A673 (cell line): ENCODE measurements at regions not wholly inside any gene's neighbourhood (a gene's known extent, or its start where the extent isn't known, plus 50 kb on each side); places are given as distances from the start of the nearest gene placed in this dataset.

Experiments used
- BruUV-seq: library from RNA; stranded (reverse); fragments of 400-500 nt; replicated peaks from 2 replicates; lab custom pipeline; 2021; lab: Mats Ljungman, UMichigan
- CTCF ChIA-PET: fragments of 300-600 bp; sonication (Branson Sonifier 250); formaldehyde crosslinking; loops from one replicate; lab custom pipeline; 2022; ENCODE audit warnings: antibody characterized with exemption; lab: Charles Lee
- POLR2A ChIA-PET: fragments of 300-600 bp; sonication (Branson Sonifier 250); formaldehyde crosslinking; loops from one replicate; lab custom pipeline; 2022; ENCODE audit warnings: antibody characterized with exemption; ENCODE audit not compliant: low non-redundant PET; lab: Charles Lee
- DNase-seq: peaks from one replicate; pipeline ENCODE4 v3.0.0-alpha.2; 2015; ENCODE audit warnings: low spot score
- H3K27ac ChIP-seq: fragments of 200-600 bp; sonication (generic); 2 replicates; pipeline ENCODE4 v1.5.1; 2016; ENCODE audit warnings: mixed run types, low read depth, mild to moderate bottlenecking, mixed read lengths, antibody characterized with exemption, low read length; ENCODE audit not compliant: poor library complexity, severe bottlenecking
- H3K27me3 ChIP-seq: fragments of 200-600 bp; sonication (generic); replicated peaks from 2 replicates; pipeline ENCODE4 v1.6.1; 2017; ENCODE audit warnings: mixed run types, low read depth, mild to moderate bottlenecking, mixed read lengths, antibody characterized with exemption, low read length; ENCODE audit not compliant: insufficient read depth, poor library complexity
- H3K36me3 ChIP-seq: fragments of 200-600 bp; sonication (generic); 2 replicates; pipeline ENCODE4 v1.6.1; 2016; ENCODE audit warnings: mixed run types, mild to moderate bottlenecking, mixed read lengths, antibody characterized with exemption, low read length; ENCODE audit not compliant: insufficient read depth, poor library complexity, severe bottlenecking
- H3K4me1 ChIP-seq: fragments of 200-600 bp; sonication (generic); 2 replicates; pipeline ENCODE4 v1.6.1; 2017; ENCODE audit warnings: mixed run types, mild to moderate bottlenecking, mixed read lengths, antibody characterized with exemption, low read length; ENCODE audit not compliant: insufficient read depth, poor library complexity, severe bottlenecking
- H3K4me3 ChIP-seq: fragments of 200-600 bp; sonication (generic); 2 replicates; pipeline ENCODE4 v1.5.1; 2016; ENCODE audit warnings: low read depth, mixed run types, mild to moderate bottlenecking, mixed read lengths, low read length; ENCODE audit not compliant: poor library complexity, severe bottlenecking
- H3K9me3 ChIP-seq: fragments of 200-600 bp; sonication (generic); 2 replicates; pipeline ENCODE4 v1.6.1; 2016; ENCODE audit warnings: mixed run types, low read depth, mild to moderate bottlenecking, mixed read lengths, antibody characterized with exemption, low read length; ENCODE audit not compliant: poor library complexity, severe bottlenecking
- EZH2 ChIP-seq: fragments of 200-600 bp; sonication (generic); IDR thresholded peaks from 2 replicates; pipeline ENCODE4 v1.6.1; 2017; ENCODE audit warnings: borderline replicate concordance, low read depth, mild to moderate bottlenecking, mixed read lengths, antibody characterized with exemption, low read length; ENCODE audit not compliant: poor library complexity, severe bottlenecking
- intact Hi-C: fragments of 100-400 bp; cut with micrococcal nuclease; formaldehyde crosslinking; loops from one replicate; pipeline ENCODE4 v1.10.0; 2022; ENCODE audit not compliant: unreplicated experiment
- TF ChIP-seq, protein P1 (sequence below): fragments of 300-800, 200-600 bp; sonication (generic); conservative IDR thresholded peaks from 2 replicates; pipeline ENCODE4 v1.5.1; 2017; ENCODE audit warnings: low read depth, mild to moderate bottlenecking, antibody characterized with exemption, low read length, moderate library complexity, mixed read lengths

DNA sequence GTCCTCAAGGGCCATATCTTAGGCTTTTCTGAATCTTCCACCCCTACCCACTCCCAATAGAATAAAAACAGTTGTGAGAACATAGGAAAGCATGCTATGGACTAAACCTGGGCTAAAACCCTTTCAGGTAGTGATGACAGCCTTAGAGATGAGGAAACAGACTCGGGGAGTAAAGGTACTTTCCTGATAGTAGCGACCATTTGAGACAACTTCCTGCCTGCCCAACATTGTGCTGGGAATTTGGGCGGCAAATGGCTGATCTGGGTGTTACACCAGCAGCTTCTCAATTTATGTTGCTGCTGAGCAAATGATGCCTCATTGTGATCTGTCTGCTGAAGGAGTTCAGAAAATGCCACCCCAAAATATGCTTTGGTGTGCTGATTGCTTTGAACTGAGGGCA is 66.6 kb downstream of the TMEM17 start:
- Histone ChIP-seq H3K36me3 (no peaks in the 10 kb centered on the region), H3K9me3 (no peaks in the 10 kb centered on the region), H3K27ac (no peak overlapping the region), H3K4me3 (no peak overlapping the region), H3K4me1 (no peaks in the 10 kb centered on the region), H3K27me3 (no peaks in the 10 kb centered on the region)
- no peak for DNase-seq
- ChIA-PET POLR2A (no interaction called here), CTCF (no interaction called here)
- TF ChIP-seq, protein P1, sequence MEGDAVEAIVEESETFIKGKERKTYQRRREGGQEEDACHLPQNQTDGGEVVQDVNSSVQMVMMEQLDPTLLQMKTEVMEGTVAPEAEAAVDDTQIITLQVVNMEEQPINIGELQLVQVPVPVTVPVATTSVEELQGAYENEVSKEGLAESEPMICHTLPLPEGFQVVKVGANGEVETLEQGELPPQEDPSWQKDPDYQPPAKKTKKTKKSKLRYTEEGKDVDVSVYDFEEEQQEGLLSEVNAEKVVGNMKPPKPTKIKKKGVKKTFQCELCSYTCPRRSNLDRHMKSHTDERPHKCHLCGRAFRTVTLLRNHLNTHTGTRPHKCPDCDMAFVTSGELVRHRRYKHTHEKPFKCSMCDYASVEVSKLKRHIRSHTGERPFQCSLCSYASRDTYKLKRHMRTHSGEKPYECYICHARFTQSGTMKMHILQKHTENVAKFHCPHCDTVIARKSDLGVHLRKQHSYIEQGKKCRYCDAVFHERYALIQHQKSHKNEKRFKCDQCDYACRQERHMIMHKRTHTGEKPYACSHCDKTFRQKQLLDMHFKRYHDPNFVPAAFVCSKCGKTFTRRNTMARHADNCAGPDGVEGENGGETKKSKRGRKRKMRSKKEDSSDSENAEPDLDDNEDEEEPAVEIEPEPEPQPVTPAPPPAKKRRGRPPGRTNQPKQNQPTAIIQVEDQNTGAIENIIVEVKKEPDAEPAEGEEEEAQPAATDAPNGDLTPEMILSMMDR, result no peak
- no peak for TF ChIP-seq EZH2
- BruUV-seq, result no TSS peak
- intact Hi-C loops, result no loop called here

DNA sequence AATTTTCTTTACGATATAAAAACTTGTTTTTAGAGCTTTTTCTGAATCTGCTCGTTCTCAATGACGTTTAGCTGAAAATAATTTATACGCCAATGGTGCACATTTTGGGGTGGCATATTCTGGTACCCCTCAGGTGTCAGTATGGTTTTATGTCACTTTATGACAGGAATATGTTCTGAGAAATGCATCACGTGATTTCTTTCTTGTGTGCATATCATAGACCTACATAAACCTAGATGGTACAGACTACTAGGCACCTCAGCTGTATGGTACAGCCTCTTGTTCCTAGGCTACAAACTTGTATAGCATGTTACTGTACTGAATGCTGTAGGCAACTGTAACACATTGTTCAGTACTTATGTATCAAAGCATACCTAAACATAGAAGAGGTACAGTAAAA is 68.2 kb downstream of the TMEM17 start:
- Histone ChIP-seq H3K9me3 (no peaks in the 10 kb centered on the region), H3K4me3 (no peak overlapping the region), H3K36me3 (no peaks in the 10 kb centered on the region), H3K27ac (no peak overlapping the region), H3K4me1 (no peaks in the 10 kb centered on the region), H3K27me3 (no peaks in the 10 kb centered on the region)
- no peak for DNase-seq
- no TSS peak for BruUV-seq
- ChIA-PET POLR2A (no interaction called here), CTCF (no interaction called here)
- TF ChIP-seq, protein P1, result no peak
- no peak for TF ChIP-seq EZH2
- intact Hi-C loops, result no loop called here

DNA sequence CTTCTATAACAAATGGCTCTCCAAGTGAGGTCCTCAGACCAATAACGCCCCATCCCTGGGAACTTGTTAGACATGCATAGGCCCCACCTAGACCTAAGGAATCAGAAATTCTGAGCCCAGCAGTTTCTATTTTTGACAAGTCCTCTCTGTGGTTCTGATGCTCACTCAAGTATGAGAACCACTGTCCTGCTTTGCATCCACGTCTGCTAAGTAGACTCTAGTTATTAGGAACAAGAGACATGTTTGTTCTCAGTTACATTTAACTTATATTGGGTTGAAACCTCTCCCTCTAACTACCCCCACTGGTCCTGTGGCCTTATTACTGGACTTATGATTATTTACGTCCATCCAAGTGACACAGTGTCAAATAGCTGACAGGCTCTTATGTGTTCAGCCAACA is 70.3 kb downstream of the TMEM17 start:
- no peak for DNase-seq
- Histone ChIP-seq H3K27ac (no peak overlapping the region), H3K4me3 (no peak overlapping the region), H3K9me3 (no peaks in the 10 kb centered on the region), H3K4me1 (no peaks in the 10 kb centered on the region), H3K36me3 (no peaks in the 10 kb centered on the region), H3K27me3 (no peaks in the 10 kb centered on the region)
- ChIA-PET POLR2A (no interaction called here), CTCF (no interaction called here)
- BruUV-seq, result no TSS peak
- intact Hi-C loops, result no loop called here
- TF ChIP-seq EZH2, result no peak
- TF ChIP-seq, protein P1, result no peak
